ENCODE measurements at regions not wholly inside any gene's neighbourhood (a gene's known extent, or its start where the extent isn't known, plus 50 kb on each side); places are given as distances from the start of the nearest gene placed in this dataset.

- no peak overlapping the region for H2BK5ac ChIP-seq (ENCODE audit: low read depth, low read length, poor library complexity)
- H4K91ac ChIP-seq (ENCODE audit: low read depth, low read length), result no peak overlapping the region
- no peak overlapping the region for H3K4ac ChIP-seq (ENCODE audit: low read depth, low read length)
- no CpG with 5 or more reads among the region's 7 CpGs for WGBS (ENCODE audit: extremely low coverage, insufficient coverage, insufficient read length)
- H4K8ac ChIP-seq (ENCODE audit: low read depth, low read length), result no peak overlapping the region
- no peak overlapping the region for H3K23ac ChIP-seq (ENCODE audit: low read length)
- no peak overlapping the region for H2BK12ac ChIP-seq (ENCODE audit: low read length)
- H3K79me2 ChIP-seq (ENCODE audit: control insufficient read depth, insufficient read depth, low read length, poor library complexity), result no peaks in the 10 kb centered on the region
- H3K14ac ChIP-seq (ENCODE audit: low read length), result no peak overlapping the region
- peaks cover 6% of the 10 kb centered on the region for H3K9me3 ChIP-seq (ENCODE audit: insufficient read depth, low read depth, low read length)
- H3K27me3 ChIP-seq (ENCODE audit: insufficient read depth, low read length), result no peaks in the 10 kb centered on the region
- peaks cover 0 to 2% of the 10 kb centered on the region in 2 experiments for H3K4me1 ChIP-seq (ENCODE audit: control insufficient read depth in 1 of 2, insufficient read depth in 2 of 2, low read length in 2 of 2)
- H3K79me1 ChIP-seq (ENCODE audit: low read length), result no peaks in the 10 kb centered on the region
- H3K27ac ChIP-seq (ENCODE audit: low read depth, low read length), result no peak overlapping the region
- H3K4me2 ChIP-seq (ENCODE audit: low read length), result no peak overlapping the region
- DNase-seq, result no peak
- no peak overlapping the region for H4K12ac ChIP-seq (ENCODE audit: low read depth, low read length)
- no peak overlapping the region for H2AK5ac ChIP-seq (ENCODE audit: low read length)
- no peak overlapping the region for H2AFZ ChIP-seq (ENCODE audit: insufficient read depth, low read length, poor library complexity)
- no peak overlapping the region for H3K4me3 ChIP-seq (ENCODE audit: low read depth, low read length)
- no peak overlapping the region for H3K9ac ChIP-seq (ENCODE audit: low read length)
- H3K36me3 ChIP-seq (ENCODE audit: control insufficient read depth in 1 of 2, insufficient read depth in 2 of 2, low read length in 2 of 2), result no peaks in the 10 kb centered on the region
- no peak overlapping the region for H2BK120ac ChIP-seq (ENCODE audit: insufficient read depth, low read length, poor library complexity)
- no peak overlapping the region for H3K18ac ChIP-seq (ENCODE audit: low read length)
These were observed 61.6 kb upstream of the ZNF599 start for GRCh38 chr19:34834472-34835061.

DNA sequence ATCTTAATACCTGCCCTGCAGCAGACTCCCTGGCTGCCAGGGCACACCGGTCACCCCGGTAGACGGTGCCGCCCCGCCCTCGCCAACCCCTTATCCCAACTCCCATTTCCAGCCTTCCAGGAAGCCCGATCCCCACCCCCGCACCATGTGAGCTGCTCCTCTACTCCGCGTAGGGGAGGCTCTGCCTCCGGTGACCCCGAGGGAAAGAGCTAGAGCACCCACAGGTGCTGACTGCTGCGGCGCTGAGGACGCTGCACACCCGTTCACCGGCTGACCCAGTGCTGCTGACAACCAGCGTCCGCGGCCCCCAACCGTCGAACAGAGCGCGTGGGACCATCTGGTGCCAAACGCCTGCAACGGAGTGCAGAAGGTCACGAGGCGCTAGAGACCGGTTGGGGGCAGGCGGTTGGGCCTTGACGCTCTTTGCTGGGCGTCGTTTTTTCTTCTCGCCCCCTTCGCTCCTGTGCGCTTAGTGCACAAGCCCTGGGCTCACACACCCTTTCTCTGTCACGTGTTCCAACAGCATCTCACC lies 59.6 kb upstream of the ZNF599 start:
- Histone ChIP-seq H3K14ac (ENCODE audit: low read length) (no peak overlapping the region), H3K4me2 (ENCODE audit: low read length) (no peak overlapping the region), H2AFZ (ENCODE audit: insufficient read depth, low read length, poor library complexity) (no peak overlapping the region), H3K79me2 (ENCODE audit: control insufficient read depth, insufficient read depth, low read length, poor library complexity) (no peaks in the 10 kb centered on the region), H4K8ac (ENCODE audit: low read depth, low read length) (no peak overlapping the region), H3K9ac (ENCODE audit: low read length) (no peak overlapping the region), H3K27ac (ENCODE audit: low read depth, low read length) (no peak overlapping the region), H2BK120ac (ENCODE audit: insufficient read depth, low read length, poor library complexity) (no peak overlapping the region), H3K18ac (ENCODE audit: low read length) (no peak overlapping the region), H4K12ac (ENCODE audit: low read depth, low read length) (no peak overlapping the region), H2AK5ac (ENCODE audit: low read length) (no peak overlapping the region), H3K9me3 (ENCODE audit: insufficient read depth, low read depth, low read length) (peaks cover 6% of the 10 kb centered on the region), H3K23ac (ENCODE audit: low read length) (no peak overlapping the region), H3K36me3 (ENCODE audit: control insufficient read depth in 1 of 2, insufficient read depth in 2 of 2, low read length in 2 of 2) (no peaks in the 10 kb centered on the region), H3K27me3 (ENCODE audit: insufficient read depth, low read length) (no peaks in the 10 kb centered on the region), H2BK12ac (ENCODE audit: low read length) (no peak overlapping the region), H4K91ac (ENCODE audit: low read depth, low read length) (no peak overlapping the region), H3K4ac (ENCODE audit: low read depth, low read length) (no peak overlapping the region), H3K79me1 (ENCODE audit: low read length) (no peaks in the 10 kb centered on the region), H2BK5ac (ENCODE audit: low read depth, low read length, poor library complexity) (no peak overlapping the region), H3K4me1 (ENCODE audit: control insufficient read depth in 1 of 2, insufficient read depth in 2 of 2, low read length in 2 of 2) (no peaks in the 10 kb centered on the region), H3K4me3 (ENCODE audit: low read depth, low read length) (no peak overlapping the region)
- no peak for DNase-seq
- no CpG with 5 or more reads among the region's 37 CpGs for WGBS (ENCODE audit: extremely low coverage, insufficient coverage, insufficient read length)

DNA sequence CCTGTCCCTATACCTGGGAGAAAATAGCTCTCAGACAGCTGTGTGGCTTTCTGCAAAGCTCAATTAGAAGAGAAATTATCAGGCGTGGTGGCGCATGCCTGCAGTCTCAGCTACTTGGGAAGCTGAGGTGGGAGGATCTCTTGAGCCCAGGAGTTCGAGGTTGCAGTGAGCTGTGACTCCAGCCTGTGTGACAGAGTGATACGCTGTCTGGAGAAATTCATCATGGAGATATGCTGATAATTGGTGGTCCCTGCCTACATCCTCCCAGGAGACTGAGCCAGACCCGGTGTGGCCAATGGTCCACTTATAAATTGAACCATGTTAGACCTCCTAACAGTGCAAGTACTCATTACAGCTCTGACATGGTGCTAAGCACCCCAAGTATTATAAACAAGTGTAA lies 58.7 kb upstream of the ZNF599 start:
- WGBS (ENCODE audit: extremely low coverage, insufficient coverage, insufficient read length), result no CpG with 5 or more reads among the region's 5 CpGs

GRCh38 chr19:34828156-34828555 lies 55.1 kb upstream of the ZNF599 start:
- no peak overlapping the region for H4K8ac ChIP-seq (ENCODE audit: low read depth, low read length)
- no peak overlapping the region for H3K4me3 ChIP-seq (ENCODE audit: low read depth, low read length)
- no peak overlapping the region for H4K12ac ChIP-seq (ENCODE audit: low read depth, low read length)
- H2AK5ac ChIP-seq (ENCODE audit: low read length), result no peak overlapping the region
- H3K79me1 ChIP-seq (ENCODE audit: low read length), result no peaks in the 10 kb centered on the region
- H3K4me1 ChIP-seq (ENCODE audit: control insufficient read depth in 1 of 2, insufficient read depth in 2 of 2, low read length in 2 of 2), result no peaks in the 10 kb centered on the region
- no peak overlapping the region for H4K91ac ChIP-seq (ENCODE audit: low read depth, low read length)
- H3K4me2 ChIP-seq (ENCODE audit: low read length), result no peak overlapping the region
- H3K4ac ChIP-seq (ENCODE audit: low read depth, low read length), result no peak overlapping the region
- H3K9ac ChIP-seq (ENCODE audit: low read length), result no peak overlapping the region
- no peak overlapping the region for H3K18ac ChIP-seq (ENCODE audit: low read length)
- no peak overlapping the region for H2BK12ac ChIP-seq (ENCODE audit: low read length)
- H3K27me3 ChIP-seq (ENCODE audit: insufficient read depth, low read length), result no peaks in the 10 kb centered on the region
- H3K79me2 ChIP-seq (ENCODE audit: control insufficient read depth, insufficient read depth, low read length, poor library complexity), result no peaks in the 10 kb centered on the region
- H3K27ac ChIP-seq (ENCODE audit: low read depth, low read length), result no peak overlapping the region
- peaks cover 12% of the 10 kb centered on the region for H3K9me3 ChIP-seq (ENCODE audit: insufficient read depth, low read depth, low read length)
- no peak overlapping the region for H3K14ac ChIP-seq (ENCODE audit: low read length)
- no peak overlapping the region for H2BK120ac ChIP-seq (ENCODE audit: insufficient read depth, low read length, poor library complexity)
- DNase-seq, result no peak
- no peak overlapping the region for H2AFZ ChIP-seq (ENCODE audit: insufficient read depth, low read length, poor library complexity)
- H2BK5ac ChIP-seq (ENCODE audit: low read depth, low read length, poor library complexity), result no peak overlapping the region
- H3K23ac ChIP-seq (ENCODE audit: low read length), result no peak overlapping the region
- WGBS (ENCODE audit: extremely low coverage, insufficient coverage, insufficient read length), result no CpG with 5 or more reads among the region's 3 CpGs
- no peaks in the 10 kb centered on the region for H3K36me3 ChIP-seq (ENCODE audit: control insufficient read depth in 1 of 2, insufficient read depth in 2 of 2, low read length in 2 of 2)

More for the DNA sequence above, 58.7 kb upstream of the ZNF599 start:
- DNase-seq, result no peak
- H3K27ac ChIP-seq (ENCODE audit: low read depth, low read length), result no peak overlapping the region
- no peak overlapping the region for H2BK120ac ChIP-seq (ENCODE audit: insufficient read depth, low read length, poor library complexity)
- H3K4ac ChIP-seq (ENCODE audit: low read depth, low read length), result no peak overlapping the region
- no peaks in the 10 kb centered on the region for H3K79me1 ChIP-seq (ENCODE audit: low read length)
- H3K18ac ChIP-seq (ENCODE audit: low read length), result no peak overlapping the region
- no peak overlapping the region for H2AK5ac ChIP-seq (ENCODE audit: low read length)
- no peaks in the 10 kb centered on the region for H3K79me2 ChIP-seq (ENCODE audit: control insufficient read depth, insufficient read depth, low read length, poor library complexity)
- H4K8ac ChIP-seq (ENCODE audit: low read depth, low read length), result no peak overlapping the region
- H4K12ac ChIP-seq (ENCODE audit: low read depth, low read length), result no peak overlapping the region
- no peak overlapping the region for H3K4me2 ChIP-seq (ENCODE audit: low read length)
- no peak overlapping the region for H2BK5ac ChIP-seq (ENCODE audit: low read depth, low read length, poor library complexity)
- H3K9ac ChIP-seq (ENCODE audit: low read length), result no peak overlapping the region
- H2AFZ ChIP-seq (ENCODE audit: insufficient read depth, low read length, poor library complexity), result no peak overlapping the region
- H2BK12ac ChIP-seq (ENCODE audit: low read length), result no peak overlapping the region
- H3K9me3 ChIP-seq (ENCODE audit: insufficient read depth, low read depth, low read length), result peaks cover 6% of the 10 kb centered on the region
- H3K36me3 ChIP-seq (ENCODE audit: control insufficient read depth in 1 of 2, insufficient read depth in 2 of 2, low read length in 2 of 2), result no peaks in the 10 kb centered on the region
- H3K27me3 ChIP-seq (ENCODE audit: insufficient read depth, low read length), result no peaks in the 10 kb centered on the region
- no peak overlapping the region for H4K91ac ChIP-seq (ENCODE audit: low read depth, low read length)
- no peaks in the 10 kb centered on the region for H3K4me1 ChIP-seq (ENCODE audit: control insufficient read depth in 1 of 2, insufficient read depth in 2 of 2, low read length in 2 of 2)
- H3K4me3 ChIP-seq (ENCODE audit: low read depth, low read length), result no peak overlapping the region
- H3K14ac ChIP-seq (ENCODE audit: low read length), result no peak overlapping the region
- no peak overlapping the region for H3K23ac ChIP-seq (ENCODE audit: low read length)

Data from trophoblast cell (in vitro differentiated cells and primary cell).